NCI-H748 (cell line): ENCODE measurements at regions not wholly inside any gene's neighbourhood (a gene's known extent, or its start where the extent isn't known, plus 50 kb on each side); places are given as distances from the start of the nearest gene placed in this dataset.

ENCODE experiments used
- DNase-seq: peaks from one replicate; lab custom pipeline; 2025; ENCODE audit not compliant: unreplicated experiment; lab: John Stamatoyannopoulos, UW

GRCh38 chr15:95522533-95522932, 808.0 kb upstream of the NR2F2 start:
- no peak for DNase-seq

GRCh38 chr15:95528920-95529319, 801.6 kb upstream of the NR2F2 start:
- no peak for DNase-seq

- no peak for DNase-seq
Observed at GRCh38 chr15:95536638-95537037, 793.9 kb upstream of the NR2F2 start.

- DNase-seq = no peak
Observed at GRCh38 chr15:95538693-95539092, 791.8 kb upstream of the NR2F2 start.

GRCh38 chr15:95541301-95541700, 789.2 kb upstream of the NR2F2 start:
- no peak for DNase-seq

GRCh38 chr15:95549168-95549738, 781.2 kb upstream of the NR2F2 start:
- DNase-seq = no peak

GRCh38 chr15:95550702-95551101, 779.8 kb upstream of the NR2F2 start:
- DNase-seq = no peak

- DNase-seq = no peak
Observed at GRCh38 chr15:95556225-95556624, 774.3 kb upstream of the NR2F2 start.

GRCh38 chr15:95556866-95557225, 773.7 kb upstream of the NR2F2 start:
- DNase-seq = no peak

- DNase-seq = no peak
Observed at GRCh38 chr15:95557226-95558046, 773.1 kb upstream of the NR2F2 start.

- DNase-seq = no peak
Observed at GRCh38 chr15:95558131-95558530, 772.4 kb upstream of the NR2F2 start.

- DNase-seq = no peak
Observed at GRCh38 chr15:95558916-95559315, 771.6 kb upstream of the NR2F2 start.

GRCh38 chr15:95559875-95560394, 770.6 kb upstream of the NR2F2 start:
- DNase-seq = no peak

- no peak for DNase-seq
Observed at GRCh38 chr15:95561463-95561862, 769.0 kb upstream of the NR2F2 start.

- no peak for DNase-seq
Observed at GRCh38 chr15:95563634-95564033, 766.9 kb upstream of the NR2F2 start.

- no peak for DNase-seq
Observed at GRCh38 chr15:95565016-95565600, 765.4 kb upstream of the NR2F2 start.

GRCh38 chr15:95565690-95566089, 764.8 kb upstream of the NR2F2 start:
- DNase-seq = peak; percentile 0

GRCh38 chr15:95567686-95568085, 762.8 kb upstream of the NR2F2 start:
- no peak for DNase-seq

- DNase-seq = no peak
Observed at GRCh38 chr15:95574053-95574452, 756.4 kb upstream of the NR2F2 start.

- DNase-seq = no peak
Observed at GRCh38 chr15:95577927-95578326, 752.6 kb upstream of the NR2F2 start.

GRCh38 chr15:95580121-95580520, 750.4 kb upstream of the NR2F2 start:
- no peak for DNase-seq

- DNase-seq = no peak
Observed at GRCh38 chr15:95581595-95581994, 748.9 kb upstream of the NR2F2 start.
